ENCODE measurements at regions not wholly inside any gene's neighbourhood (a gene's known extent, or its start where the extent isn't known, plus 50 kb on each side); places are given as distances from the start of the nearest gene placed in this dataset.

DNA sequence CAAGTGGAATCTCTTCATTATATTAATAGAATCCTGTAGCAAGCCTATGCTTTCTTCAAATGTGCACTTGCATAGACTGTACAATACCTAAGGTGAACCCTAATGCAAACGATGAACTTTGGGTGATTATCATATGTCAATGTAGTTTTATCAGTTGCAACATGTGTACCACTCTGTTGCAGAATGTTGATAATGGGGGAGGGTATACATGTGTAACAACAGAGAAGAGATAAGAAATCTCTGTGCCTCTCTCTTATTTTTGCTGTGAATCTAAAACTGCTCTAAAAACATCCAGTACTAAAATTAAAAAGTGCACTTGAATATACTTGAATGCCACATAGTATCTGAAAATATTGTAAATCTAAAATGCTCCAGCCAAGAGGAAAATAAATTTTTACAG lies 820.8 kb upstream of the MIR17HG start:
- Histone ChIP-seq H3K9me3 (ENCODE audit: low read depth, low read length) (no peaks in the 10 kb centered on the region), H3K9ac (ENCODE audit: insufficient read length) (no peak overlapping the region), H3K4me3 (no peak overlapping the region), H3K27ac (no peak overlapping the region), H3K36me3 (ENCODE audit: insufficient read depth, low read length) (no peaks in the 10 kb centered on the region)
- DNase-seq (ENCODE audit: low read depth, low spot score), result no peak
- TF ChIP-seq EZH2 (IDR thresholded peaks at IDR 0.05) (no peak), FOXP2 (optimal IDR thresholded peaks at IDR 0.05; ENCODE audit: control extremely low read depth, extremely low read length, insufficient read depth) (no peak), POLR2AphosphoS5 (IDR thresholded peaks at IDR 0.05; ENCODE audit: borderline replicate concordance, low read depth, low read length) (no peak)

DNA sequence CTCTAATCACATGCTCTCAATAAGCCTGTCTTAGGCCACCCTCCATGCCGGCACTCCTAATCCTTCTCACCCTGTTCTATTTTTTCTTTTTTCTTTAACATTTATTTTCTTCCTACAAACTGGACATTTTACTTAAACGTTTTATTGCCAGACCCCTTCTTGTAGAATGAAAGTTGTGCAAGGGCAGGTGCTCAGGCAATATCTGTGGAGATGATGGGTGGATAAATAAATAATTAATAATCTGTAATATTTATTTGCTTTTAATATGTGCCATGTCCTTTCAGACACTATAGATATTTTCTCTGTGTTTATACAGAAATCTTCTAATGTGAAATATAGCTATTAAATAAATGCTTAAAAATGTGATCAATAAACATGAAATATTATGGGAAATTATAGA lies 815.7 kb upstream of the MIR17HG start:
- DNase-seq (ENCODE audit: low read depth, low spot score), result no peak
- no peak for TF ChIP-seq EZH2 (IDR thresholded peaks at IDR 0.05)
- TF ChIP-seq POLR2AphosphoS5 (IDR thresholded peaks at IDR 0.05; ENCODE audit: borderline replicate concordance, low read depth, low read length), result no peak
- no peak for TF ChIP-seq FOXP2 (optimal IDR thresholded peaks at IDR 0.05; ENCODE audit: control extremely low read depth, extremely low read length, insufficient read depth)
- H3K27ac ChIP-seq, result no peak overlapping the region
- no peak overlapping the region for H3K9ac ChIP-seq (ENCODE audit: insufficient read length)
- no peak overlapping the region for H3K4me3 ChIP-seq
- H3K36me3 ChIP-seq (ENCODE audit: insufficient read depth, low read length), result no peaks in the 10 kb centered on the region
- no peaks in the 10 kb centered on the region for H3K9me3 ChIP-seq (ENCODE audit: low read depth, low read length)

DNA sequence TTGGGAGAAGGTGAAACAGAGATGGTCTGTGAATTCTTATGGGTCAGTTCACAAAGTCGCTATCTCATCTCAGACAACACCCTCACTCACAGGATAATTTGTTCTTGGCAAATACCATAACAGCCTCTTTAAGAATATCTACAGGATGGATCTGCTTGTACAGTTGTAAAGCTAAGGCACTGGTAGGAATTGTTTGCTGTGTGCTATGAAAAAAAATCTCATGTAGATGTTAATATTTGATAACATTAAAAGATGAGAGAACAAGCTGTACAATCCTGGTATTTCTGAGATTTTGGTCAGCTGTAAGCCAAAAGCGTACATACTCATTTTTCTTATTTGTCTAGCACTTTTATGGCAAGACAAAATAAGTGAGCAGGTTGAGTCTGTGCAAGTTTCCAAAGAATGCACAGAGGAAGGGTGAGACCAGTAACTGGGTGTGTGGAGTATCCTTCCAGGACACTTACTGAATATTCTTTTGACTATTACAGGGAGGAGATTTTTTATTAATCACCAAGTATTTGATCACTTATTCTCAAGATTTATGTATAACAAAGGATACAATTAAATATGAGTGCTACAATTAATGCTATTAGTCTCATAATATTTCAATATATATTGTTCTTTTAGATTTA lies 814.5 kb upstream of the MIR17HG start:
- Histone ChIP-seq H3K9ac (ENCODE audit: insufficient read length) (no peak overlapping the region), H3K9me3 (ENCODE audit: low read depth, low read length) (no peaks in the 10 kb centered on the region), H3K27ac (no peak overlapping the region), H3K36me3 (ENCODE audit: insufficient read depth, low read length) (no peaks in the 10 kb centered on the region), H3K4me3 (no peak overlapping the region)
- no peak for DNase-seq (ENCODE audit: low read depth, low spot score)
- no peak for TF ChIP-seq FOXP2 (optimal IDR thresholded peaks at IDR 0.05; ENCODE audit: control extremely low read depth, extremely low read length, insufficient read depth)
- no peak for TF ChIP-seq EZH2 (IDR thresholded peaks at IDR 0.05)
- TF ChIP-seq POLR2AphosphoS5 (IDR thresholded peaks at IDR 0.05; ENCODE audit: borderline replicate concordance, low read depth, low read length), result no peak

DNA sequence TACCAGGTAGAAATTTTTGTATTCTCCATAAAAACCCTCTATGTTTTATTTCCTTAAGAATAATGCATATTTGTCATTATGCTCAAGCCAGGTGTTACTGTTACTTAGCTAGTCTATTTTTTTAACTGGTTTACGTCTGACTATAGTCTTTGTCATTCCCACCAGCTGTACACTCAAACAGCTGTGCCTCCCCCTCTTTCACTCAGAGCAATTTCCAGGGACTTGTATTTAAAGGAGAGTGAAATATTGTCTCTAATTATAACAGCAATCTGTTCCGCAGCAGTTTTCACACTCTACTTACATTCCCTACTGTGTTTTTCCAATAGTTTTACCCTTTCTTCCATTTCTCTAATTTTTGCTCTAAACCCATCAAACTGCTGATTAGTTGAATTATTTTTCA lies 813.6 kb upstream of the MIR17HG start:
- H3K27ac ChIP-seq, result no peak overlapping the region

DNA sequence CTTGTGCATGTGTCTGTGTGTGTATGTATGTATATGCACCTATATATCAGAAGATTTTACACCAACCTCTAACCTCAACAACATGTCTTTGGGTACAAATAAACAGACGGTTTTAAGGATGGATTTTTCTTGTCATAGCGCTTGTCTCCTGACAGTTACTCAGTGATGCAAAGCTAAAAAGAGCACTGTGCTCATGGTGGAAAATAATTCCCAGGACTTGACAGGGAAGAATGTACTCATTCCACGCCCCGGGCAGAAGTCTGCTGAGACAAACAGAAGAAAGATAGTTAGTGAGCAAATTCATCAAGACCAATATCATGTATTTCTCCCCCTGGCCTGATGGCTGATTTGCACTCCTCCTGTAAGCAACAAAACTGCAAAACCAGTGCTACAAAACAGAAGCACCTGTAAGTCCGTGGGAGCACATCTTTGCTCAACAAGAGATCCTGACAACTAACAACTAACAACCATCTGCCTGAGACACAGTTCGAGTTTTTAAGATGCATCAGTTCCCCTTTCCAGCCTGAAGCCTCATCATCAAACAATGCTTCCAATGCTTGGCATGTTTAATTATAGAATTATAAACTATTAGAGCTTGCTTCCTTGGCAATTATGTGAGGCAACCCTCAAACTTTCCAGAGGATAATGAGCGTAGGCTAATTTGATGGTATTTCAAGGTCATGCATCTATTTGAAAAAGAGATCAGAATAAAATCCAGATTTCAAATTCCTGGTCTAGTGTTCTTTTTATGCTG lies 812.7 kb upstream of the MIR17HG start:
- Histone ChIP-seq H3K9ac (ENCODE audit: insufficient read length) (no peak overlapping the region), H3K36me3 (ENCODE audit: insufficient read depth, low read length) (no peaks in the 10 kb centered on the region), H3K27ac (no peak overlapping the region), H3K4me3 (no peak overlapping the region), H3K9me3 (ENCODE audit: low read depth, low read length) (no peaks in the 10 kb centered on the region)
- no peak for DNase-seq (ENCODE audit: low read depth, low spot score)
- TF ChIP-seq POLR2AphosphoS5 (IDR thresholded peaks at IDR 0.05; ENCODE audit: borderline replicate concordance, low read depth, low read length) (no peak), FOXP2 (optimal IDR thresholded peaks at IDR 0.05; ENCODE audit: control extremely low read depth, extremely low read length, insufficient read depth) (no peak), EZH2 (IDR thresholded peaks at IDR 0.05) (no peak)

More for the DNA sequence above, 813.6 kb upstream of the MIR17HG start:
- Histone ChIP-seq H3K9ac (ENCODE audit: insufficient read length) (no peak overlapping the region), H3K9me3 (ENCODE audit: low read depth, low read length) (no peaks in the 10 kb centered on the region), H3K4me3 (no peak overlapping the region), H3K36me3 (ENCODE audit: insufficient read depth, low read length) (no peaks in the 10 kb centered on the region)
- DNase-seq (ENCODE audit: low read depth, low spot score), result no peak
- no peak for TF ChIP-seq EZH2 (IDR thresholded peaks at IDR 0.05)
- TF ChIP-seq POLR2AphosphoS5 (IDR thresholded peaks at IDR 0.05; ENCODE audit: borderline replicate concordance, low read depth, low read length), result no peak
- TF ChIP-seq FOXP2 (optimal IDR thresholded peaks at IDR 0.05; ENCODE audit: control extremely low read depth, extremely low read length, insufficient read depth), result no peak

DNA sequence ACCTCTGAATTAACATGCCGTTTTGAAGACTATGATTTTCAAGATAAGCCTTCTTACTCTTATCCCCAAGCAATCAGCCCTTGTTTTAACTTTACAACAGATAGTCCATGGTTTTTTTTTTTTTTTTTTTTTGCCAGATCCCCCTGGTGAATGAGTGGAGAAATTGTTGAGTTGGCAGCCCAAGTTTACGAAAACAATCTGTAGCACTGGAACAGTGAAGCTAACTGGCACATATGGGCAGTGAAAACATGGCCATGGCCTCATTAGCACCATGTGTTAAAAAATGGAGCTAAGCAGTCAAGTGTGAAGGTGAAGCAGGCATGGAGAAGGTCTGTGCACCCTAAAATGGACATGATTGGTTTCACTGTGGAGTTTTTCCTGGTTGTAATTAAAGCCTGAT lies 812.1 kb upstream of the MIR17HG start:
- Histone ChIP-seq H3K36me3 (ENCODE audit: insufficient read depth, low read length) (no peaks in the 10 kb centered on the region), H3K9ac (ENCODE audit: insufficient read length) (no peak overlapping the region), H3K4me3 (no peak overlapping the region), H3K9me3 (ENCODE audit: low read depth, low read length) (no peaks in the 10 kb centered on the region), H3K27ac (no peak overlapping the region)
- DNase-seq (ENCODE audit: low read depth, low spot score), result no peak
- TF ChIP-seq FOXP2 (optimal IDR thresholded peaks at IDR 0.05; ENCODE audit: control extremely low read depth, extremely low read length, insufficient read depth) (no peak), POLR2AphosphoS5 (IDR thresholded peaks at IDR 0.05; ENCODE audit: borderline replicate concordance, low read depth, low read length) (no peak)

DNA sequence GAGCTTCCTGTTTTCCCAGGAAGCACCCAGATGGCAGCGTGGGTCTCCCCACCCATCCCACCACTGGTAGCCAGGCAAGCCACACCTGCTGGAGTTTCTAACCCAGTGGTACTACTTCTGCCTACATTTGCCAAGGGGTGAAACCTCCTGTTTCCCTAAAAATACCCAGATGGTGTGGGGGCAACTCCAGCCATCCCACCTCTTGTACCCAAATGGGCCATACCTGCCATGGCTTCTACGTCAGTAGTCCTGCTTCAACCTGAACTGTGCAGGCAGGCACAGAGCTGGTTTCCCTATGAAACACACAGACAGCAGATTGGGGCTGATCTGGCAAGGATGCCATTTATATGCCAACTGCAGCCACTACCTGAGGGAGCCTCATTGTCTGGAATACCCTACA lies 809.4 kb upstream of the MIR17HG start:
- no peak overlapping the region for H3K4me3 ChIP-seq

DNA sequence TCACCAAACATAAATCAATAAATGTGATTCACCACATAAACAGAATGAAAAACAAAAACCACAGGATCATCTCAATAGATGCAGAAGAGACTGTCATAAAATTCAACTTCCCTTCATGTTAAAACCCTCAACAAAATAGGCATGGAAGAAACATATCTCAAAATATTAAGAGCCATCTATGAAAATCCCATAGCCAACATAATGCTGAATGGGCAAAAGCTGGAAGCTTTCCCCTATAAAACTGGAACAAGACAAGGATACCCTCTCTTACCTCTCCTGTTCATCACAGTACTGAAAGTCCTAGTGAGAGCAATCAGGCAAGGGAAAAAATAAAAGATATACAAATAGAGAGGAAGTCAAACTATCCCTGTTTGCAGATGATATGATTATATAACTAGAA lies 806.1 kb upstream of the MIR17HG start:
- Histone ChIP-seq H3K9ac (ENCODE audit: insufficient read length) (no peak overlapping the region), H3K9me3 (ENCODE audit: low read depth, low read length) (no peaks in the 10 kb centered on the region), H3K4me3 (no peak overlapping the region), H3K27ac (no peak overlapping the region), H3K36me3 (ENCODE audit: insufficient read depth, low read length) (no peaks in the 10 kb centered on the region)
- TF ChIP-seq POLR2AphosphoS5 (IDR thresholded peaks at IDR 0.05; ENCODE audit: borderline replicate concordance, low read depth, low read length), result no peak
- TF ChIP-seq FOXP2 (optimal IDR thresholded peaks at IDR 0.05; ENCODE audit: control extremely low read depth, extremely low read length, insufficient read depth), result no peak
- no peak for TF ChIP-seq EZH2 (IDR thresholded peaks at IDR 0.05)
- no peak for DNase-seq (ENCODE audit: low read depth, low spot score)

More for the DNA sequence above, 809.4 kb upstream of the MIR17HG start:
- no peaks in the 10 kb centered on the region for H3K9me3 ChIP-seq (ENCODE audit: low read depth, low read length)
- H3K27ac ChIP-seq, result no peak overlapping the region
- H3K36me3 ChIP-seq (ENCODE audit: insufficient read depth, low read length), result no peaks in the 10 kb centered on the region
- TF ChIP-seq FOXP2 (optimal IDR thresholded peaks at IDR 0.05; ENCODE audit: control extremely low read depth, extremely low read length, insufficient read depth), result no peak
- no peak for TF ChIP-seq EZH2 (IDR thresholded peaks at IDR 0.05)
- TF ChIP-seq POLR2AphosphoS5 (IDR thresholded peaks at IDR 0.05; ENCODE audit: borderline replicate concordance, low read depth, low read length), result no peak
- no peak overlapping the region for H3K9ac ChIP-seq (ENCODE audit: insufficient read length)
- DNase-seq (ENCODE audit: low read depth, low spot score), result no peak
